ENCODE measurements at regions not wholly inside any gene's neighbourhood (a gene's known extent, or its start where the extent isn't known, plus 50 kb on each side); places are given as distances from the start of the nearest gene placed in this dataset.
"Not testable (repeated sequence)": the region's sequence is repeated elsewhere in the genome, so short reads cannot be mapped to it uniquely, and the experiment has no call there.

DNA sequence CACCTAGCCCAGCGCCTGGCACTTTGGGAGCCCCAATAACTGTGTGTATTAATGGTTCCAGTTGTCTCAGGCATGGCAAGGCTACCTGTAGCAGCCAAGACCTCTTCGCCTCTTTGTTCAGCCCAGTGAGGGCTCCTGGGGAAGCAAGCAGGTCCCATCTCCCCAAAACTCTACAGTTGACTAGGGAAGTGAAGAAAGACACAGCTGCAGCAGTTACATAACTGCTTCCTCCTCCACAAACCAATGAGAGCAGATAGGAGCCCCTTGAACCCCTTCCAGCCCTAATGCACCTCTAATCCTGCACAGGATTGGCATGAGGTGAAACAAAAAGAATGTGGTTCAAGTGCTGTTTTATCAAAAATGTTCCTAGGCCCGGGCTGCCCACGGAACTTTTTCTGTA, 100.5 kb downstream of the SYF2 start:
- no peak for DNase-seq (ENCODE audit: low read depth)

DNA sequence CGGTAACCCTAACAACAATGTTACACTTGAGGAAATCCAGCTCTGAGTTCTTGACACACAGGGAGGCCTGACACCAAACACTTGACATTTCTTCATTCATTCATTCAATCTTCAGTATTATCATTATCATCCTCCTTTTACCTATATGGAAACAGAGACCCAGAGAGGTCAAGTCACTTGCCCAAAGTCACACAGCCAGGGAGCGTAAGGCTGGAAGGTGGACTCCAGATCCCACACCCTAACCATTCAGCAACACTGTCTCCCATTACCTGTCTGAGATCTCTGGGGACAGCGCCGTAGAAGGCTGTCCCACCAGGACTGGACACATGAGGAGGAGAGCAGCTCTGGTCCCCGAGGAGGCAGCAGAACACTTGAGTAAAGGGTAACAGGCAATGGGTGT, 101.4 kb downstream of the SYF2 start:
- no peak for DNase-seq (ENCODE audit: low read depth)

DNA sequence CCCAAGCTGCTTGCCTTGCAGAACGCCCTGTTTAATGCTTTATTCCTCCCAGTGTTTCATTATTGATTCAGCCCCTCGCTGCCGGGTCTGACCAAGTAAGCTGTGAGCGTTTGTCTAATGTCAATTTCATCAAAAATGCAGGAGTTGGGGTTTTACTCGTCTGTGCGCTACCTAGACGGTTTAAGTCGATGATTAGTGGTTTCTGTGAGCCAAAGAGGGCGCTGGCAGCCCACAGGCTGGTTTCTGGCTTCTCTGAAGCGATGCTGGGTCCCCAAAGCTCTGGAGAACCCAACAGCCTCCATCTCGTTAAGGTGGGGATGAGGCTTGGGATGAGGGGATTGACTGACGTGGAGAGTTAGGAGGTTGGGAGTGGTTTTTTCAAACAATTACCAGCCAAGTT, 102.9 kb downstream of the SYF2 start:
- no peak for DNase-seq (ENCODE audit: low read depth)

DNA sequence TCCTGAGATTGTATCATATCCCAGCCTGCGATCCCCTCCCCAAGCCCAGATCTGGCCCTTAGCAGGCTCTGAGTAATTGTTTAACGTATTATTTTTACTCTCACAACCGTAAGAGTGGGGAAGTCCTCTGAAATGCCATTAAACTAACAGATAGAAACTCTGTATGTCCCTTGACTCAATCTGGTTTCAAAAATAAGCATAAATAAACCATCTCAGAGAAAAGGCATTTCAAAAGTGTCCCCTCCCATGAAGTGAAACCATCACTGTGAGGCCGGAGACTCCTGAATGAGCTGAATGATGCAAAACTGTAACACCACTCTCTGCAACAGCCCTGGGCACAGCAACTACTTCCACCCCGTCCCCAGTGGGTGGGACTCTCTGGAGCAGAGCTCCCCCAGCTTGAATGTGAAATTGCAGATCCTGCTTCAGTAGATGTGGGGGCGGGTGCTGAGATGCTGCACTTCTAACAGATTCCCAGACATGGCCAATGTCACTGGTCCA, 104.1 kb downstream of the SYF2 start:
- DNase-seq (ENCODE audit: low read depth): no peak

DNA sequence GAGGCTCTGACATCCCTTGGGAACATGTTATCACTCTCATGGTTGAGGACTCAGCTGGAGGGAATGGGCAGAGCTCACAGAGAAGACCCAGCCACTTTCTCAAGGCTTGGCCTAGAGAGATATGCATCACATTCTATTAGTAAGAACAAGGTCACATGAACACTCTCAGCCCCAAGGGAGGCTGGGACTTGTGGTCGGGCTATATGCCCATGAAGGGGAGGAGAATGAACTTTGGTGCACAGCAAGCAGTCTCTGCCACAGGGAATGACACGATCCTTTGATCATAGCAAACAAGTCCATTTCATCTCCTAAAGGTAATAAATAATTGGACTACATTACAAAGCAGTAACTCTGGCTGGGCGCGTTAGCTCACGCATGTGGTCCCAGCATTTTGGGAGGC, 105.7 kb downstream of the SYF2 start:
- no peak for DNase-seq (ENCODE audit: low read depth)

DNA sequence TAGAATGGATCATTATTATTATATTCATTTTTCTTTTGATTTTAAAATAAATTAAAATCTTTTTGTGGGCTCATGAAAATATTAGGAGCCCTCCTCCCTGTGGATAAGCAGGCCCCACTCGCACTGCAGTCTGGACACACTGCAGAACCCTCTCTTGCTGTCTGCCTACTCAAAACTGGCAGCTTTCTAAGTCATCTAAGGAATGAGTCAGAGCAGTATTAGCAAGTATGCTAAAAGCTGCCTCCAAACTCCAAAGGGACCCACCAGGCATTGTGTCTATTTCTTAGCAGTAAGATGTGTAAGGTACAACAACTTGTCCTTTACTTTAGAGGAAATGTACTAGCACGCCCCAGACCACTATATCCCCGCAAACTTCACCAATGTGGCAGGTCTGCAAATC, 108.8 kb downstream of the SYF2 start:
- no peak for DNase-seq (ENCODE audit: low read depth)

DNA sequence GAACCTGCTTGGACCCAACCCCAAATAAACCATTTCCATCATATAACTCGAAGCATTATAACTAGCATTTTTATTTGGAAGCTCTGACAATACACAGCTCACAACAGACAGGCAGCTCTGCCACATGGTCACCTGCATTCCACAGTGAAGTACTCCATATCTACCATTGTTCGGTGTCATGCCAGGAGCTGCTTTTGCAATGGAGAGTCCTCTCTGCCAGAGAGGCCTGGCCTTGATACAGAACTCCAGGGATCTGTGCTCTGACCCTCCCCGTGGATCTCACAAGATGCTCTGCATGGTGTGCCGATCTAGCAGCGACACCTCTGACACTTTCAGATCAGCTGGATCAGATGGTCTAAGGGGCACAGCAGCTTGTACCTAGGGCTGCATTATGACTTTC, 109.6 kb downstream of the SYF2 start:
- no peak for DNase-seq (ENCODE audit: low read depth)

DNA sequence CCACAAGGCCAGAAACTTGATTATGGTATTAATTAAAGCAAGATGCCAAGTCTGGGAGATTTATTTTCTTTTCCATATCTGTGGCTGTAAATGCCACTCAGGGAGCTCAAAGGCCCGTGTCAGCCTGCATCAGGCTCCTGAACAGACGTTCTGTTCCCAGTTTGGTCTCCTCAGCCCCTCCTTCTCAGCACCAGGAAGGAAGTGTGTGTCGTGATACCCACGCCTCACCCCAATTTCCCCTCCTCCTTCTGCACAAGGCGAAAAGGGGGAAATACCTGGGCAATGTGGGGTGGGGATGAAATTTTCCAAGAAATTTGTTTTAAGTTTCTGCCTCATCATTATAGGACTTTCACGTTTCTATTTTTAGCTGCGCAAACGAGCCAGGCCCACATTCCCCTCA, 112.0 kb downstream of the SYF2 start:
- DNase-seq (ENCODE audit: low read depth): no peak

DNA sequence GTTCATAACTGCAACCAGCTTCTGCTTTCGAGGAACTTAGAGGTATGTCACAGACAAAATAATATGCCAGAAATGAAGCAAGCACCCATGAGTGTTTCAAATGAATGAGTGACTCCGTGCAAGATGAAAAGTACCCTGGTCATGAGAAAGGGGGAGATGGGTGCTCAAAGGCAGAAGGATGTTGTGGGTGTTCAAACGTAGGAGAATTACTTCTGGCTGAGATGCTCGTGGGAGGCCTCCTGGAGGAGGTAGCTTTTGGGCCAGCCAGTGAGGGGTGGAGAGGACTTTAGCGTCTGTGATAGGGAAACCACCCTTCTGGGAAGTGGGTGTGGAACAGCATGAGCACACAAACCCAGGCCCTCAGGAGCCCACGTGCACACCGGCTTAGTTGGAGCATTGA, 113.8 kb downstream of the SYF2 start:
- no peak for DNase-seq (ENCODE audit: low read depth)

DNA sequence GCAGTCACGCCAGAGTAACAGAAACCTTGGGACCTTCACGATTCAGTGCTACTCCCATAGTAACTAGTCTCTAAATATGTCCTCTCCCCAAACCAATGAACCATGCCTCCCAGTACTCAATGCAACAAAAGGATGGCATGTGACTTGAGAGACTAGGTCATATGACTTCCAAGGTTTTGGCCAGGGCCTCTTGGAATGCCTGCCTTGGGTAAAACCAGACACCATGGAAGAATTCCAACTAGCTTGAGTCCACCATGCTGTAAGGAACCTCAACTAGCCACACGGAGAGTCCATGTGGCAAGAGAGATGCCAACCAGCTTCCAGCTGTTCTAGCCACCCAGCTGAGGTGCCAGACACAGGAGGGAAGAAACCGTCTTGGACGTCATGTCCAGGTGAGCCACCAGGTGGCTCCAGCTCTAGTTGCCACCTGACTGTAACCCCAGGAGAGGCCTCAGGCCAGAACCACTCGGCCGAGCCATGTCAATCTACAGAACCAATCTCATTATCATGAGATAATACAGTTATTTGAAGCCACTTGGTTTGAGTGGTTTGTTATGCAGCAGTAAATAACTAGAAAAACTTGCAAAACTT, 115.0 kb downstream of the SYF2 start:
- no peak for DNase-seq (ENCODE audit: low read depth)

DNA sequence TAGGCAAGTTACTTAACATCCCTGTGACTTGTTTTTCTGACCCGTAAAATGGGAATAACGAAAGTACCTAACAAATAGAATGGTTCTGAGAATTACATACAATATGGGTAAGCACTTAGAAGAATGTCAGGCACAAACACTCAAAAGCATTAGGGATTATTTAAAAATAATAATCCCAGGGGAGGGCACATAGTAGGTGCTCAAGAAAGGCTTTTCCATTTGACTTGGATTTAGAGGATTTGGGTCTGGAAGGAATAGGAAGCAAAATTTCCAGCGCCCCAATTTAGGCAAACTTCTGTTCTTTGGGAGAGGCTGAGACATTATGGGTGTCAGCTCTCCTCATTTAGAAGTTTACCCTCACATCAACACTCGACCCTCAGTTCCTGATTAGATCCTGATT, 115.5 kb downstream of the SYF2 start:
- DNase-seq (ENCODE audit: low read depth): no peak

DNA sequence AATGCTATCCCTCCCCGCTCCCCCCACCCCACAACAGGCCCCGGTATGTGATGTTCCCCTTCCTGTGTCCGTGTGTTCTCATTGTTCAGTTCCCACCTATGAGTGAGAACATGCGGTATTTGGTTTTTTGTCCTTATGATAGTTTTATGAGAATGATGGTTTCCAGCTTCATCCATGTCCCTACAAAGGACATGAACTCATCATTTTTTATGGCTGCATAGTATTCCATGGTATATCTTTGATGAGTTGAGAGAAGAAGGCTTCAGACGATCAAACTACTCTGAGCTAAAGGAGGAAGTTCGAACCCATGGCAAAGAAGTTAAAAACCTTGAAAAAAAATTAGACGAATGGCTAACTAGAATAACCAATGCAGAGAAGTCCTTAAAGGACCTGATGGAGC, 116.2 kb downstream of the SYF2 start:
- DNase-seq (ENCODE audit: low read depth): not testable (repeated sequence)

DNA sequence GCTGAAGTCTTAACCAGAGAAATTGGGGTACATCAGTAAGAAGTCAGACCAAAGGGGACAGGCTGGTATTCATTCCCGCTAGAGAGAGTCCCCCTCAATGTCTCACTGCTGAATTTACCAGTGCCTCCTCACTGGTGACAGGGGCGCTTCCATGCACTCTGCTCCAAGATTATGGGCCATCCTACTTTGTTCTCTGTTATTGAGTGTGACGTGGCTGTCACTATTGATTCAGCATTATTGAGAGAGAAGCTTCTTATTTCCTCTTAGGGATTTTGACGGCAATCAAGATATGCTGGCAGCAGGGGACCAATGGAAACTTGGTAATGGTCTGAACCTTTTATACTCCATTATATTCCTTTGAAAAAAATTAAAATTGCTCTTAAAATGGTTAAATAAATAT, 118.6 kb downstream of the SYF2 start:
- no peak for DNase-seq (ENCODE audit: low read depth)

DNA sequence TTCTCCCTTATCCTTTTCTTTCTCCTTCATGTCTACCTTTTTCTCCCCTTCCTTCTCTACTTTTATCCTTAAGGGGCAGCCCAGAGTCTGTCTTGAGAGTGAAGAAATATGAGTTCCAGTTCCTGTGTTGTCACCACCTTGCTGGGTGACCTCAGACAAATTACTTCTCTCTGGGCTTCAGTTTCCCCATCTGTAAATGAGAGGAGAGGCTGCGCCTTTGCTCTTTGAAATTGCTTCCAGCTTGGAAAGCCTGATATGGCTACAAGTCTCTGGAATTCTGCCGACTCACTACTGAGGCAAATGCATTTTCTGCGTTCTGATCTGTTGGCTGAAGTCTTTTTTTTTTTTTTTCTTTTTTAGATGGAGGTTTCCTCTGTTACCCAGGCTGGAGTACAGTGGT, 119.2 kb downstream of the SYF2 start:
- DNase-seq (ENCODE audit: low read depth): no peak

DNA sequence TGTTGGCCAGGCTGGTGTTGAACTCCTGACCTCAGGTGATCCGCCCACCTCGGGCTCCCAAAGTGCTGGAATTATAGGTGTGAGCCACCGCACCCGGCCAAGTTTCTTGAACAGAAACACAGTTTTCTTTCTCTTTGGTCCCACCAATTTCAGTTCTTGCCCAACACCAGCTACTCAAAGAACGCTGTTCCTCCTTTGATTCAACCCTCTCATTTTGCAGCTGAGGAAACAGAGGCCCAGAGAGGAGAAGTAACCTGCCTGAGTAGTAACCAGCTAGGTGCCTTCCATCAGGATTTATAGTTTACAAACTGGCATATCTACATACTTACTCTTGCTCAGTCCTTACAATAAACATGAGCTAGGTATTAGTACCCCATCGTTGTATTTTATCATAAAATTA, 119.9 kb downstream of the SYF2 start:
- no peak for DNase-seq (ENCODE audit: low read depth)

DNA sequence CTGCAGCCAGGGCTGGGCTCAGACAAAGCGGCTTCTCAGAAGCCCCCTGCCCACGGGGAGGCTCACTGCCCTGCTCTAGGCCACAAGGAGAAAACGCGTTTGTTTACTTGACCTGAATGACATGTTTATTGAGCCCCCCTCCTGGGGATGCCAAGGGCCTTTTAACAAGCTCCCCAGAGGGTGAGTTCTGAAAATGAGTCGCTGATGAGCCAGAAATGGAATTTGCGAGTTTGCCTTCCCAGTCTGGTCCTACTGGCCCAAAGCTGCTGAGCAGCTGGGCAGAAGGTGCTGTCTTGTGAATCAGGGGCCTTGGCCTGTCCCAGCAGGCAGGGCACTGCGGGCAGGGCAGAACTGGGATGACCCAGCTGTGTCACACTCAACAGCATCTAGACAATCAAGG, 120.6 kb downstream of the SYF2 start:
- DNase-seq (ENCODE audit: low read depth): no peak

DNA sequence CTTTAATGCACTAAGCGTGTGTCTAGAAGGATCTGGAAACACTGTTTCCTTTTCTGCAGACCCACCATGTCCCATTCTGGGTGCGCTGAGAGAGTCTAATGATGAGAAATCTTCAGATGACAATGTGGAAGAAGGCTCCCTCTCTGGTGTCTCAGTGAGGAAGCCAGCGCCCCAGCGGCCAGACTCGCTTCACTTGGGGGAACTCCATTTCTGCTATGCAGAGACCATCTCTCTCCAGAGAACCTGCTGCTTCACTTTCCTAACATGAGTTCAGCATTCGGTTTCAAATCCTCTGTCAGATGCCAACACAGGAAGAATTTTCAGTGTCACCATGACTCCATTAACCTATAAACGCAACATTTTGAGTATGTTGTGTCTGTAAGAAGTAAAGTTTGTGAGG, 121.8 kb downstream of the SYF2 start:
- DNase-seq (ENCODE audit: low read depth): no peak

DNA sequence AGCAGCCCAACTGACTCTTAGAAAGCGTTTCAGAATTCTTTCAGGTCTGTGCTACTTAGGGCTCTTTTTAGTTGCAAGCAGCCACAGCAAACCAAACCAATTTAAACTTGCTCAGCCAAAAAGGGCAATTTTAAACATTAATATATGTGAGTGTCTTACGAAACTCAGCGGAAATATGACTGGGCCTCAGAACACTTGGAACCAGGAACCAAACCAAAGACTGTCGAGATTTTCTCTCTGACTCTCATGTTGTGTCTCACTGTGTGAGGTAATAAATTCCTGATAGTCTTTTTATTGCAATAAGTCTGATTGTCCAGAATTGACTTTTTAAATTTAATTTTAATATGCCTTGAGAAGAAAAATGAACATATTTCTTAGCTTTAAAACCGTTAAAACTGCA, 122.3 kb downstream of the SYF2 start:
- no peak for DNase-seq (ENCODE audit: low read depth)

DNA sequence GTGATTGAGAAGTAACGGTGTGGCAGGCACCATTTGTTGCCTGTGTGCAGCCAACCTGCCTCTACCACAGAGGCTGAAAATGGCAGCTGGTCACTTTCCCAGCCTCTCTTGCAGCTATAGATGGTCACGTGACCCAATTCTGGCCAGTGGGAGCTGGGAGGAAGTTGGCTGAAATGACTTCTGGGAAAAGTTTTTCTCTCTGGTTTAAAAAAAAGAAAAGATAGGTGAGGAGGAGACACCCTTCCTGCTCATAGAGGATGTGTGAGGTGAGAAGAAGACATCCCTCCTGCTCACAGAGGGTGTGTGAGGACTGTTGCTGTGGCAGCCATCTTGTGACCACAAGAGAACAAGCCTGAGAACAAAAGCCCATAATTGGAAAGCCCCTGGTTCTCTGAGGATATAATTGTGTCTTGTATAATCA, 122.8 kb downstream of the SYF2 start:
- no peak for DNase-seq (ENCODE audit: low read depth)

DNA sequence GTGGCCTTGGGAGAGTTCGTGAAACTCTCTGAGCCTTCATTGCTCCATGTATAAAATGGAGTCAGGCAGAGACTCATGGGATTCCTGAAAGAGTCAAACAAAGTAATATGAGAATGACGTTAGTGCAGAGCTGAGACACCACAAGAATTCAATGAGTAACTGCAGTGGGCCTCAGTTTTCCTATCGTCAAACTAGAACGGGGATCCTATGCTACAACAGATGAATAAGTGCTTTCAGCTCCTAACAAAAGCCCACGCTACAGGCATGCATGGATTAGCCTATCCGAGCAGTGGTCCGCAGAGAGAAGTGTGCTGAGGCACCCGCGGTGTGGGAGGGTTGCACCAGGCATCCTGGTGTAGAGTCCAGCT, 124.7 kb downstream of the SYF2 start:
- no peak for DNase-seq (ENCODE audit: low read depth)

DNA sequence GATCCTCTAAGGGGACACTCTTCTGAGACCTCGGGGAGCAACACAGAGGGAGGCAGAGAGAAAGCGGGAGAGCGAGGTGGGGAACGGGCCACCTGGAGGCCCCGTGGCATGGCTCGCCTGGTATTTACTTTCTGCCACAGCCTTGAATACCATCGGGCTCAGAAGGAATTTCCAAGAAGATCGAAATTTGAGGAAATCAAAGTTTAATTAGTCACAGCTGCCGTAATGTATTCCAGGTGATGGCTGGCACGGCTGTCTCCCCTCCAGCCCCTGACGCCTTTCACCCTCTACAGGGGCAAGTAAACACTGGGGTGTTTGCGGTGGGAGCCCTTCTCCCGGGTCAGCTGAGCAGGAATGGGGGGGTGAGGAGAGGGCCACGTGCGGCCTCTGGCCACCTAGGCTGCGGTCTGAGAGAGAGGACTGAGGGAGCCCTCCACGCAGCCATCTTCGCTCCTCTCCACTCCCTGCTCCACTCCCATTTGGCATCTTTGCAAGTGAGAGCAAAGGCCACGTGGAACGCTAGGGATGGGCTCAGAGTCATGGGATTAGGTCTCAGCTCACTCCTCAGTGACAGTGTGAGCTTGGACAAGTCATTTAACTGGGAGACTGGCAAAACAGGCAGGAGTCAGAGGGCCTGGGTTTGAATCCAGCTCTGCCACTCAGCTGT, 125.2 kb downstream of the SYF2 start:
- DNase-seq (ENCODE audit: low read depth): no peak

DNA sequence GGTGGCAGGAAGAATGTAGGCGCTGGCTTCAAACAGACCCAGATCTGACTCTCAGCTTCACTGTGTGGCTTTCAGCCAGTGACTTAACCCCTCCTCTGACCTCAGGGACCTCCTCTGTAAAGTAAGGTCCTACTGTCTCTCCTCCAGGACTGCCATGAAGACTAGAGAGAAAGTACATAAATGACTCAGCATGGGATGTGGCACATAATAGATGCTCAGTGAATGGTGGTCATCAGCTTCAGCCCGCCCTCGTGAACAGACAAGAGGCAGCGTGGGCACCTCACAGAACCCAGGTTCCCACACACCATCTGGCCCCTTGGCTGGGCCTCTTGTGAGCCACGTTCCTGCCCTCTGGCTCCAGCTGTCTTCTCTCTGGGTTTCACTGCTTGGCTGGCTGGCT, 126.0 kb downstream of the SYF2 start:
- DNase-seq (ENCODE audit: low read depth): no peak

DNA sequence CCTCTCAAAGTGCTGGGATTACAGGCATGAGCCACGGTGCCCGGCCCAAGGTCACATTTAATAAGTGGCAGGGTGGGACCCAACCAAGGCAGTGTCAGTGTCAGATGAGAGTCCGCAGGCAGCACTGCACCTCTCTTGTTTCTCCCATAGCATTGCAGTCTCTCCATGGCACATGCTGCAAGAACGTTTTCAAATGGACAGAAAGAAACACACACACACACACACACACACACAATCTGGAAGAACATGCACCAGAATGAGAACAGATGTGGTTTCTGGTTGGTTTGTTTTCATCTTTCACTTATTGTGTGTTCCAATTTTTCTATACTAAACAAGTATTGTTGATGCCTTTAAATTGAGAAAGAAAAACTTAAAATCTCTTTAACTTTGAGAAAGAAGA, 126.5 kb downstream of the SYF2 start:
- DNase-seq (ENCODE audit: low read depth): no peak

DNA sequence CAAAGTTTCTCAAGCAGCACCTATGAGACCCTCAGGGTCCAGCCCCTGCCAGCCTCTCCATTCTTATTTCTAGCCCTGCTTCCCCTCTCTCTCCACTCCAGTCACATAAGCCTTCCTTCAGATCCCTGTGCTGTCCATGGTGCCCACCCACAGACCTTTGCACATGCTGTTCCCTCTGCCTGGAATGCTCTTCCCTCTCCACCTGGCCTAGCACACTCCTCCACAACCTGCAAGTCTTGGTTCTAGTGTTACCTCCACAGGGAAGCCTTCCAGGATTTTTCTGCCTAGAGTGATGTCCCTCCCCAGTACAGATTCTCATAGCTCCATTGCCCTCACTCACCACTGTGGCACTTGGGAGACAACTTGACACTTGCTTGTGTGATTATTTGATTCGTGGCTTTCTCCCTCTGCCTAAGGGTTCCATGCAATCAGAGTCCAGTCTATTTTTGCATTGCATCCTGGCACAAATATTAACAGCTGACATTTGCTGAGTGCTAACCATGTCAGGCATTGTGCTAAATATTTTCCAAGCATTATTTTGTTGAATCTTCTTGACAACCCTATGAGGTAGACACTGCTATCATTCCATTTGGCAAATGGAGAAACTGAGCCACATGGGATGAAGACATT, 127.3 kb downstream of the SYF2 start:
- DNase-seq (ENCODE audit: low read depth): no peak
